Spleen (tissue), 7 donors: ENCODE measurements at regions not wholly inside any gene's neighbourhood (a gene's known extent, or its start where the extent isn't known, plus 50 kb on each side); places are given as distances from the start of the nearest gene placed in this dataset.

Source experiments
- POLR2A ChIP-seq, 3 donors: fragments of 450-650 bp; IDR thresholded peaks; one replicate each; pipeline ENCODE4 v1.5.1; 2017; ENCODE audit warnings: antibody characterized with exemption in 3 of 3, mild to moderate bottlenecking in 1 of 3
- POLR2AphosphoS5 ChIP-seq, 3 donors: sonication (generic); formaldehyde crosslinking; IDR thresholded peaks; one replicate each; pipeline ENCODE4 v1.5.1; 2017; ENCODE audit warnings: antibody characterized with exemption in 3 of 3
- TF ChIP-seq, protein P1 (sequence below), 11 experiments: fragments of 200-600 bp in 7 of 11; fragments of 450-650 bp in 4 of 11; sonication (generic) in 4 of 11; IDR thresholded peaks in 8 of 11; conservative IDR thresholded peaks in 3 of 11; 1 replicate in 7 of 11; 2 replicates in 4 of 11; pipeline versions ENCODE4 v1.4.0 to v1.8.0; 2016 to 2021; ENCODE audit warnings: antibody characterized with exemption in 11 of 11, inconsistent platforms in 4 of 11, mild to moderate bottlenecking in 1 of 11
- donor health status: DM: no; HTN: no; CAD: no; lungs with moderate emphysema.
- donor health status: DM: no; HTN: no; CAD: no.
- donor health status: DM: no; HTN: no; CAD: no.

- TF ChIP-seq POLR2A (IDR thresholded peaks at IDR 0.05) (no peak), POLR2AphosphoS5 (IDR thresholded peaks at IDR 0.05) (no peak)
- TF ChIP-seq, protein P1, sequence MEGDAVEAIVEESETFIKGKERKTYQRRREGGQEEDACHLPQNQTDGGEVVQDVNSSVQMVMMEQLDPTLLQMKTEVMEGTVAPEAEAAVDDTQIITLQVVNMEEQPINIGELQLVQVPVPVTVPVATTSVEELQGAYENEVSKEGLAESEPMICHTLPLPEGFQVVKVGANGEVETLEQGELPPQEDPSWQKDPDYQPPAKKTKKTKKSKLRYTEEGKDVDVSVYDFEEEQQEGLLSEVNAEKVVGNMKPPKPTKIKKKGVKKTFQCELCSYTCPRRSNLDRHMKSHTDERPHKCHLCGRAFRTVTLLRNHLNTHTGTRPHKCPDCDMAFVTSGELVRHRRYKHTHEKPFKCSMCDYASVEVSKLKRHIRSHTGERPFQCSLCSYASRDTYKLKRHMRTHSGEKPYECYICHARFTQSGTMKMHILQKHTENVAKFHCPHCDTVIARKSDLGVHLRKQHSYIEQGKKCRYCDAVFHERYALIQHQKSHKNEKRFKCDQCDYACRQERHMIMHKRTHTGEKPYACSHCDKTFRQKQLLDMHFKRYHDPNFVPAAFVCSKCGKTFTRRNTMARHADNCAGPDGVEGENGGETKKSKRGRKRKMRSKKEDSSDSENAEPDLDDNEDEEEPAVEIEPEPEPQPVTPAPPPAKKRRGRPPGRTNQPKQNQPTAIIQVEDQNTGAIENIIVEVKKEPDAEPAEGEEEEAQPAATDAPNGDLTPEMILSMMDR (IDR thresholded peaks at IDR 0.05 in 8 of 11, conservative IDR thresholded peaks at IDR 0.05 in 3 of 11), result no peak
Observed at GRCh38 chr4:56127716-56128115, 179.0 kb downstream of the CEP135 start.
